ENCODE measurements at regions not wholly inside any gene's neighbourhood (a gene's known extent, or its start where the extent isn't known, plus 50 kb on each side); places are given as distances from the start of the nearest gene placed in this dataset.

DNA sequence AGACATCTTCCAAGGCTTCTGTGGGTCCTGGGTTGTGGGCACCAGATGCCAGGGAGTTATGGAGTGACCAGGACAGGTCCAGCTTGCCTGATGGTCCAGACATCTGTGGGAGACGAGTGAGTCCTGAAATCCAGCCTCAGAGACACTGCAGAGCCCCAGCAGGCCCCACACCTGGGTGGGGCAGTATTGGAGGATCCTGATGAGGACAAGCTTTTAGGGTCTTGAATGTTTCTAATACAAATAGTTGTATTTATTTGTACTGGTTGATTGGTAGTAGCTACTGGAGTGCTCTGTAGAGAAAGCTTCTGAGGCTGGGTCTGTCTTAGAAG is 67.5 kb upstream of the PRR23C start:
- TF ChIP-seq, protein P1, sequence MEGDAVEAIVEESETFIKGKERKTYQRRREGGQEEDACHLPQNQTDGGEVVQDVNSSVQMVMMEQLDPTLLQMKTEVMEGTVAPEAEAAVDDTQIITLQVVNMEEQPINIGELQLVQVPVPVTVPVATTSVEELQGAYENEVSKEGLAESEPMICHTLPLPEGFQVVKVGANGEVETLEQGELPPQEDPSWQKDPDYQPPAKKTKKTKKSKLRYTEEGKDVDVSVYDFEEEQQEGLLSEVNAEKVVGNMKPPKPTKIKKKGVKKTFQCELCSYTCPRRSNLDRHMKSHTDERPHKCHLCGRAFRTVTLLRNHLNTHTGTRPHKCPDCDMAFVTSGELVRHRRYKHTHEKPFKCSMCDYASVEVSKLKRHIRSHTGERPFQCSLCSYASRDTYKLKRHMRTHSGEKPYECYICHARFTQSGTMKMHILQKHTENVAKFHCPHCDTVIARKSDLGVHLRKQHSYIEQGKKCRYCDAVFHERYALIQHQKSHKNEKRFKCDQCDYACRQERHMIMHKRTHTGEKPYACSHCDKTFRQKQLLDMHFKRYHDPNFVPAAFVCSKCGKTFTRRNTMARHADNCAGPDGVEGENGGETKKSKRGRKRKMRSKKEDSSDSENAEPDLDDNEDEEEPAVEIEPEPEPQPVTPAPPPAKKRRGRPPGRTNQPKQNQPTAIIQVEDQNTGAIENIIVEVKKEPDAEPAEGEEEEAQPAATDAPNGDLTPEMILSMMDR (conservative IDR thresholded peaks at IDR 0.05; ENCODE audit: low read depth, low read length) = no peak
- TF ChIP-seq EZH2 (IDR thresholded peaks at IDR 0.05; ENCODE audit: borderline replicate concordance, low read depth, low read length, poor library complexity, severe bottlenecking) = no peak

Measured in A673 (cell line).